Stimulated activated CD4-positive, alpha-beta T cell treated with anti-CD3 and anti-CD28 coated beads, Interleukin-4, amount 100 ng/mL, for 1 hour (primary cell): ENCODE measurements at regions not wholly inside any gene's neighbourhood (a gene's known extent, or its start where the extent isn't known, plus 50 kb on each side); places are given as distances from the start of the nearest gene placed in this dataset.

Source experiments
- DNase-seq: peaks from one replicate; pipeline ENCODE4 v3.0.0-alpha.2; 2020

- no peak for DNase-seq
Observed at GRCh38 chr2:234691968-234692955, 195.4 kb upstream of the ARL4C start.

GRCh38 chr2:234691214-234691575, 194.3 kb upstream of the ARL4C start:
- DNase-seq = no peak

GRCh38 chr2:234690569-234691213, 193.8 kb upstream of the ARL4C start:
- no peak for DNase-seq

GRCh38 chr2:234689911-234690379, 193.1 kb upstream of the ARL4C start:
- DNase-seq = no peak

- DNase-seq = no peak
Observed at GRCh38 chr2:234687718-234688475, 191.0 kb upstream of the ARL4C start.

GRCh38 chr2:234686088-234686890, 189.4 kb upstream of the ARL4C start:
- no peak for DNase-seq

GRCh38 chr2:234684466-234684865, 187.6 kb upstream of the ARL4C start:
- no peak for DNase-seq

GRCh38 chr2:234683950-234684349, 187.1 kb upstream of the ARL4C start:
- DNase-seq = no peak

- no peak for DNase-seq
Observed at GRCh38 chr2:234682492-234683228, 185.8 kb upstream of the ARL4C start.

GRCh38 chr2:234680688-234681619, 184.1 kb upstream of the ARL4C start:
- DNase-seq = no peak

GRCh38 chr2:234679741-234680687, 183.1 kb upstream of the ARL4C start:
- no peak for DNase-seq

GRCh38 chr2:234679301-234679740, 182.4 kb upstream of the ARL4C start:
- DNase-seq = no peak

- no peak for DNase-seq
Observed at GRCh38 chr2:234678711-234679110, 181.8 kb upstream of the ARL4C start.

GRCh38 chr2:234677758-234678538, 181.1 kb upstream of the ARL4C start:
- DNase-seq = no peak

GRCh38 chr2:234676783-234677450, 180.0 kb upstream of the ARL4C start:
- no peak for DNase-seq

GRCh38 chr2:234676109-234676782, 179.4 kb upstream of the ARL4C start:
- DNase-seq = no peak

- no peak for DNase-seq
Observed at GRCh38 chr2:234674781-234675201, 177.9 kb upstream of the ARL4C start.
